ENCODE measurements at regions not wholly inside any gene's neighbourhood (a gene's known extent, or its start where the extent isn't known, plus 50 kb on each side); places are given as distances from the start of the nearest gene placed in this dataset.
A peak's percentile ranks its signal among the peaks of the same experiment; 100 is the strongest.

DNA sequence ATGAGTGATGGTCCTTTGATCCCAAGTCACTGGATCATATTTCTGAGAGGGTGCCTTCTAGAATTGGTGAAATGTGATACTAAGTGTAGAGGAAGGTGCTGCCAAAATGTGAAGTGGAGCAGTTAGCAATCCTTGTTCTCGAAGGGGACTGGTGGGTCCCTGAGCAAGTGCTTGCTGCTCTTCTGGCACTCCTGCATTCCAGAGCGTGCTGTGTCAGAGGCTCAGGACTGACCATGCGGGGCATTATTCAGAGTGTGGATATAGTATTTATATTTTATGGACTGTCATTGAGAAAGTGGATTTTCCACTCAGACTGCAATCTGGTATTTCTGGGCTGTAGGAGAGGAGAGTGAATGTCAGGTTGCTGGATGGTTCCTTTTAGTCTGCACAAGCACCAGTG lies 152.6 kb upstream of the KL start:
- no peak for DNase-seq

DNA sequence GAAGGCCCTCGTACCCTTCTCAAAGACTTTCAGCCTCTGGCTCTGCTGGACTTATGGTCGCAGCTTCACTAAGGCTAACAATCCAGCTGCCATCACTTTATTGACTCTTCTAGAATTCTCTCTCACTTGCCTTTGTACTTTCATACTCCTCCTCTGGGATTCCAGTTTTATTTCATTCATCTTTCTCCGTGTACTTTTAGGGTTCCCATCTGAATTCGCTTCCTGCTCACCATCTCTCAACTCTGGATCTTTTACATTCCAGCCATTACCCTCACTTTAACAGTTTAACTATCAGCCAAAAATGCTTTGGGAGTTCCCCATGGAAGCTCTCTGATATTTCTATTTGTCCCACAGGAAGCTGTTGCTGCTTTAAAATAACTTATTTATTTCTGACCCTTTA lies 149.3 kb upstream of the KL start:
- DNase-seq, result no peak

DNA sequence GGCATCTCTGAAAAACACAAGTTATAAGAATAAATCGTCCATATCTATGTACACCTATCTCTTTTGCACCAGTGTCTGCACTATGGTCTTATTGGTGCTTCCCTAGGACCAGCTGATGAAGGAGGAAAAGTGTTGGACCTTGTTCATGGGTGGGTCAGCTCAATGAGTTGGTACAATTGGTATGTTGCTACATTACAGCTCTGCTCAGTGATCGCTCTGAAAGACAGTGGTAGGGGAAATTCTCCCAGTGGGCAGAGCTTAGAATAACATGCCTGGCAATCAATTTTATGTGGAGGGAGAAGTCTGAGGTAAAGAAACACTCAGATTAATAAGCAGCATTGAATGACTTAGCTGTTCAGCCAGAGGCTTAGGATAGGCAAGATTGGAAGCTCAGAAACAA lies 138.7 kb upstream of the KL start:
- no peak for DNase-seq

DNA sequence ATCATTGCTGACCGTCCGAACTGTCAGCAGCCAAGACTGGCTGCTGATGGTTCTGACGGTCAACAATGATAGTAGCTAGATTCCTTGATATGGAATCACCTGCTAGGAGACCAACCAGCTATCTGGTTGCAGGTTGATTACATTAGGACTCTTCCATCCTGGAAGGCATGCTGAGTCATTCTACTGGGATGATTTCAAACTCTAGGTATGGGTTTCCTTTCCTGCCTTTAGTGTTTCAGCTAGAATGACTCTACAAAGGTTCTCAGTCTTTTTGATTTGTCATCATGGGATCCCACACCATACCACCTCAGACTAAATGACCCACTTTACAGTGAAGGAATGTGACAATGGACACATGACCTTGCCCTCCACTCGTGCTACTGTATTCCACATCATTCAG lies 138.1 kb upstream of the KL start:
- DNase-seq, result no peak

DNA sequence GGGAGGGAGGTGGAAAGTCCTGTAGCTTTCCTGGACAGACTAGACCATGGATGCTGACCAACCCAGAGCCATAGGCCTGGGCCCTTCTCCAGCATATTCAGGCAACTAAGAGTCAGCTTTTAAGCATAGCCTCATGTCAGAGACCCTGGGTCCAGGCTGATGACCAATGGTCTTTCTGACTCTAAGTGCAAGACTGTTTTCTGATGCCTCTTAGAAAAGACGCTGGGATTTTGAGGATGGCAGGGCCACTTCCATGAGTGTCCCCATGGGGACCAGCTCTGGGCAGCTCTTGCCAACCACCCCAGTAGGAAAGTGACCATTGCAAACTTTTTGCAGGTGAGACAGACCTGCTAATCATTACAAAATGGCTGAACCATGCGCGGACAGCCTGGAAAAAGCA lies 135.6 kb upstream of the KL start:
- DNase-seq, result no peak

DNA sequence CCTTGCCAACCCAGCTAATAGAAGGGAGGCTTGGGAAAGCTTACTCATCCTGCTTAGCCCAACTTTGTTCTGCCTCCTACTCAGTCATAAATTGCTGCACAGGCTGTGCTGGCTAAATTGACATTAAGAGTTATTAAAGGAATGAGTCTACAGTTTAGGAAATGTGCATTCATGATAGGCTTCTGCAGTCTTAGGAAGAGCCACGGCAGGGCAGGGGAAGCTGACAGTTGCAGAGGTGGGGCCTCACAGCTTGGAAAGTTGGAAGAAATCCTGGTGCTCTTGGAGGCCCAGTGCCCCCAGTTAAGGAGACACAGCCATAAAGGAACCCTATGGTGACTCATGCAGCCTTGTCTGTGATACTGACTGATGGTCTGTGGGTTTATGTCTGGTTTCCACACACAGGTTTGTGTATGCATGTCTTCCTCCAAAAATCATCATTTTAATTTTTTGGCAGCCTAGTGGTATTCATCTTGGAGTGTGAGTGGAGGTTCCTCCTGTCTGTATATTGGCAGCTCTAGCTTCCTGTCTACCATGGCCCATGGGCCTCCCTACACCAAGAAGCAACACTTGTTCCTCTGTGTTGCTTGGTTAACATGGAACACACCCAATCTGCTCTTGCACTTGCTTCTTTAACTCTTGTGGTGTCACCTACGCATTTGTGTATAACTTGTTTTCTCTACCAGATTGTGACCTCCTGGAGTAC lies 135.0 kb upstream of the KL start:
- DNase-seq, result no peak

DNA sequence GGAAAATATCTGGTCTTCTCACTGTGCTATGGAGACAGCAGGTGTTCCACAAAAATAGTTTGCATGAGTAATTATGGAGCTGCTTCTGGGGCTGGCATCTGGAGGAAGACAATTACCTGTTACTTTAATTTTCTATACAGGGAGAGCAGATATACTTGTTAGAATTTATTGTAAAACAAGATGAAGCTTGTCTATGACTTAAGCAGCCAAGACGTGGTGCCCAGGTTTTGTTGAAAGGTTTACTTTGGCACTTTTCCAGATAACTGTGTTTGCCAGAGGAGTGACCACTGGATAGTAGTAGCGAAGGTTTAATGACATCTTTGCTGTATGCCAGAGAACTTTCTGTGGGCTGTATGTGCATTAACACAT lies 134.5 kb upstream of the KL start:
- DNase-seq, result no peak

DNA sequence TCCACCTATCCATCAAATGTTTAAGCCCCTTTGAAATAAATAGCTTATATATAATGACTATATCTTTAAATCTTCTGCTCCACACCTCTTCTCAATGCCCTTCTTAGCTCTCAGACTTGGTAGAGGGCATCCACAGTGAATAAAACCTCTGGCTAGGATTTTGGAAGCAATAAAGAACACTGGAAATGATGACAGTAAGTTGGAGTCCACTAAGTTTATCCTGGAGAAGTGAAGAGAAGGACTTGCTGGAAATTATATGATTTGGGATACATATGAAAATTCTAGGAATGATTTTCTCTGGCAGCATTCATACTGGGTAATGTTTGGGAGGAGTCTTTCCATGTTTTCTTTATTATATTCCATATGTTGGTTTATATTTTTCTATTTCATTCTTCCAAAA lies 133.5 kb upstream of the KL start:
- no peak for DNase-seq

DNA sequence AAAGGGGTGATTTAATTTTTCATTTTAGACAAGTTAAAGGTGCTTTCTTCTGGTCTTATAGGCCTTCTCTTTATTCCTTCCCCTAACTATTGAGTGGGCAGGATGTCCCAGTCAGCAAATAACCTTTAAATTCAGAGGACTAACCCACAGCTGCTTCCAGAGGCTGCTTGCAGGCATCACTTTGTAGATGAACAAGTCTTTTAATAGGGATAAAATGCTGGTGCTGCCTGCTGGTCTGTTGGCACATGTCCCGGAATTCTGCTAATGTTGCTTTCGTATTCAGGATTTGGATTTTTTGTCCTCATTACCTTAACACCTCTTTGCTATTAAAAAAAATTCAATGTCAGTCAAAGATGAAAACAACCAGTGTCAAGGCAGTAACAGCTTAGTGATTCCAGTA lies 132.7 kb upstream of the KL start:
- no peak for DNase-seq

DNA sequence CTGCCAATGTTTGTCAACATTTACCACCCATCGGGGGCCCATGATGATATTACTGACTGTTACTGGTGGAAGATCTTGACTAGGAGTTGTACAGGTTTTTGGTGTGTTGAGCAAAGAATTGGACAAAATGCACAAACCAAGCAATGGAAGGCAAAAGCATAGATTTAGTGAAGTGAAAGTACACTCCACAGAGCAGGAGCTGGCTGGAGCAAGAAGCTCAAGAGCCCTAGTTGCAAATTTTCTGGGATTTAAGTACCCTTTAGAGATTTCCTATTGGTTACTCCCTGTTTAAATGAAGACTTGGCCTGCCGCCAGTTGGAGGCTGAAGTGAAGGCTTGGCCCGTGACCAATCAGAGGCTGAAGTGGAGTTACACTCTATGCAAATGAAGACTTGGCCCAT lies 128.6 kb upstream of the KL start:
- DNase-seq, result no peak

DNA sequence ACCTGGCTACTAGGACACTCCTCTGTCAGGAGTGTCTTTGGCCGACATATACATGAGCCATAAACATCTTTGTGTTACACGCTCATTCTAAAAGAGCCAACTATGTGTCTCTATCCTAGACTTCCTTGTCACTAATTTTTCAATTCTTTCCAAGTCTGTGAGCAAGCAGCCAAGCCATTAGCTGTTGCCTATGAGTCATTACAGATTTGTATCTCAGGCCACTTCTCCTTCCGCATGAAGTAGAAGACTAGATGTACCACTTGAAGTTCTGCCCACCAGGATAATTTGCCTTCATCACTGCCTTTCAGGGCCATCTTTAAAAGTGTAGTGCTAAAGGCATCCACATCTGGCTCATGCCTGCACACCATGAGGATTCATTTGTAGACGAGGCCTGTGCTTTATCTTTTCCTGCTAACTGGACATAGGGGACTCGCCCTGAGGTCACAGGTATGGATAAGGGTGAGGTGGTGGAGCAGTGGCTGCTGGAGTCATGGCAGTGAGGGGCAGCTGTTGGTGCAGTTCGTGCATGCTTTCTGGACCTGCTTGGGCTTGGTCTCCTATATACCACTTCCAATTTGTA lies 126.1 kb upstream of the KL start:
- no peak for DNase-seq

DNA sequence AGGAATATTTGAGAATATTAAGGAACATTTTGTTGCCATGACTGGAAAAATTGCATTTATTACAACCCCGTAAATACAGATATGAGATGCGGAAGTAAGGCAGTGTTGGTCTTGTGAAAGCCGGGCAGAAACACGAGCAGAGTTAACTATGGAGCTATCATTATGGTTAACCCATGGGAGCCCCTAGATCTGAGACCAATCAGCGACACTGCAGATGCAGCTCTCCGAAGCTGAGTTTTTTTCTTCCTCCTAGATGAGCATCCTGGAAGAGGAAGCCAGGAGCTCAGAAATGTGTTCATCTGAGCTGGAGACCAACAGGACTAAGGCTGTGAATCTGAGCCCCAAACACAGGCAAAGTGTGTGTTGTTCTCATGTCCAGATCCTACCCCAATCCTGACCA lies 123.0 kb upstream of the KL start:
- DNase-seq, result no peak

DNA sequence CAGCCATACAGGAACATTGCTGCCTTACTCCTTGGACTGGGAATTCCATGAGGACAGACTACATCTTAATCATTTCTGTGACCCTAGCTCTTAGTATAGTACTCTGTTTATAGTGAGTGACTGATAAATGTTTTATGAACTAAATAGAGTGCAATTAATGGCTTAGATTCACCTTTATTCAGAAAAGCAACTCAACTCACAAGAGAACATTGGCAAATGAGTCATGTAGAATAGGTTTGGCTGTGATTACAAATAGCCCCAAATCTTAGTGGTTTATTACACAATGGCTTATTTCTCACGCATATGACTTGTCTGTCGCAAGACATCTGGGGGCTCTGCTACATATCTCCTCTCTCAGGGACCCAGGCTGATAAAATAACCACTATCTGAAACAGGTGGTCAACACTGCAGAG lies 121.6 kb upstream of the KL start:
- DNase-seq, result no peak

DNA sequence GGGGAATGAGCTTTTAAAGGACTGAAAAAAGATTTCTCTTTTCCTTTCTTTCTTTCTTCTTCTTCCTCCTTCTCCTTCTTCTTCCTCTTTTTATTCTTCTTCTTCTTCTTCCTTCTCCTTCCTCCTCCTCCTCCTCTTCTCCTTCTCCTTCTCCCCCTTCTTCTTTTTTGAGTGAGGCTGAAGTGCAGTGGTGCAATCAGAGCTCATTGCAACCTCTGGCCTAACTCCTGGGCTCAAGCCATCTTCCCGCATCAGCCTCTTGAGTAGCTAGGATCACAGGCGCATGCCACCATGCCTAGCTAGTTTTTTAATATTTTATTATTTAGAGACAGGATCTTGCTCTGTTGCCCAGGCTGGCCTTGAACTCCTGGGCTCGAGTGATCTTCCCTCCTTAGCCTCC lies 120.9 kb upstream of the KL start:
- no peak for DNase-seq

DNA sequence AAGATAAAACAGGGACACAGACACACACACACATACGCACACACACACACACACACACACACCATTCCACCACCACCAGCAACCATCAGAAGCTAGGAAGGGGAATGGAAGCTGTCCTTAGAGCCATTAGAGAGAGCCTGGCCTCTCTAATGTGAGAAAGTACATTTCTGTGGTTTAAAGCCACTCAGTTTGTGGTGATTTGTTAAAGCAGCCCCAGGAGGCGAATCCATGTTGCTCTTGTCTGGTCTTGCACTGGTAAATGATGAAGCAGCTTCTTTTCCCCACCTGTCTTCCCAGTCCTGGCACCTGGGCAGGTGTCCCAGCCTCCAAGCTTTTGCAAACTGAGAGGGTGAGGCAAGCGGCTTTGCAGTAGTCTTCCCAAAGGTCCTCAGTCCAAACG lies 118.9 kb upstream of the KL start:
- DNase-seq, result no peak

DNA sequence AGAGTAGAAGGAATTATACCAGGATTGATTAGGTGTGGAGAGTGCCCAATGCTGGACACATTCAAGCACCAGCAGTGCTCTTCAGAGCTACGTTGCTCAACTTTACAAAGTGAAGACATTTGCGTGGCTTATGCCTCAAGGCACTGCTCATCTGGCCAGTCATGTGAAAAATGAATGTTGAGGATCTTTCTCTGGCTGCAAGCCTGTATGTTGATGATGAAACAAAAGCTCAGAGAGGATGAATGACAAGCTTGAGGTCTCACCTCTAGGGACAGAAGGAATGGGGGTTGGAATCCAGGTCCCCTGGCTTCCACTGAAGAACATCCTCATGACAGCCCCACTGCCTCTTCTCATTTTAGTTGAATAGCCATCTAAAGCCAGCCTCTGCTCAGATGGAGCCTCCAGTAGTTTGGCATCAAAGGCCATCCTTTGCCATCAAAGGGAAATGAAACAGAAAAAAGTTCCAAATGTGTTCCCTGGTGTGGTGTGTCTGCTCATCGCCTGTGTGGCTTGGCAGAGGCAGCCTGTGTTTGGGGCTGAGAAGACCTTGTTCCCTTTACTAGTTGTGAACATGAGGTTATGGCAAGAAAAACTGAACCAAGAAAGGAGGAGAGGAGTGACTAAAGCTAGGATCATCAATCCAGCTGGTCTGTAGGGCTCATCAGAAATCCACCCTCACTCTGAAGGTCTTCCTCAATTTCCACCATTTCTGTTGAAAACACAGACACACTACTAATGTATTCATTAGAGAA lies 114.0 kb upstream of the KL start:
- no peak for DNase-seq

DNA sequence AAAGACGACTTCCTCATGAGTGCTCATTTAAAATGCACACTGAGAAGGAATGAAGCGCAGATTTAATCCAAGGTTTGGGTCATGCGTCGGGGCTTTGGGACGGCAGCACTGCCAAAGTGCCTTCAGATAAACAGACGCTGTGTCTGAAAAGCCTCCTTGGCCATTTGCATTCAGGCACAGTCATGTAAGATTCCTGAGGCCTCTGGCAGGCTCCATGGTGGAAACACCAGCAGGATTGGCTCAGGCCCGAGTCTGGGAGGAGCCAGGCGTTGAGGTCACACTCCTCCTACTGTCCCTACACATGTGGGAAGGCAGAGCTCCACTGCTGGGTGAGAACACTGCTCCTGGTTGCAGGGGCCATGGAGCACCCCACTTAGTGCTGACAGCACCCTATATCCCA lies 113.3 kb upstream of the KL start:
- DNase-seq, result no peak

DNA sequence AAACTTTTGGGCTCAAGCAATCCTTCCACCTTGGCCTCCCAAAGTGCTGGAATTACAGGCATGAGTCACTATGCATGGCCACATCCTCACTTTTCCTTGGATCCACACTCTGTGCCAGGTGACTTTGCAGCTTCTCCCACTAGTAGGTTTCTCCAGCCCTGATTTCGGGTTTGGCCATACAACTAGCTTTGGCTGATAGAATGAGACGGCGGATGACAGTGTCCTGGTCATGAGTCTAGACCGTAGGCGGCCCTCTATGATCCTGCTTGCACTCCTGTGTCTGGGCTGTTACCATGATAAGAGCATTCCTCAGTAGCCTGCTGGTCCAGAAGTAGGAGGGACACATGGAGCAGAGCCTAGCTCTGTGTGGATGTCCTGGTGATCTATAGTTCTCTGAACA lies 112.5 kb upstream of the KL start:
- no peak for DNase-seq

DNA sequence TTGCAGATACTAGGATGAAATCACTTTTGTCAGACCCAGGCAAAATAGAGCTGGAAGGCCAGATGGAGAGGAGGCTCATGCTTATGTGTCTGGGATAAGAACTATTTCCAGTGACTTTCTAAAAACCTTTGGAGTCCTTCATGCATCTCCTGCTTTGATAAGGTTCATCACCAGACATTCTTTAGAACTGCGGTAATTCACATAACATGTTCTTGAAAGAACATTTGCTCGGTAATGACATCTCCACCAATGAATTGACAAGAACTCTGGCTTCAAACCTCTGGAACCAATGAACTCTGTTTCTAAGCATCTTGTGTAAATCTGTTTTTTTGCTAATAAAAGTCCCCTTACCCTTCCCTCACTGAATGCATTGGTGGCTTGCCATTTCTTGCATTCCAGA lies 112.0 kb upstream of the KL start:
- DNase-seq, result no peak

DNA sequence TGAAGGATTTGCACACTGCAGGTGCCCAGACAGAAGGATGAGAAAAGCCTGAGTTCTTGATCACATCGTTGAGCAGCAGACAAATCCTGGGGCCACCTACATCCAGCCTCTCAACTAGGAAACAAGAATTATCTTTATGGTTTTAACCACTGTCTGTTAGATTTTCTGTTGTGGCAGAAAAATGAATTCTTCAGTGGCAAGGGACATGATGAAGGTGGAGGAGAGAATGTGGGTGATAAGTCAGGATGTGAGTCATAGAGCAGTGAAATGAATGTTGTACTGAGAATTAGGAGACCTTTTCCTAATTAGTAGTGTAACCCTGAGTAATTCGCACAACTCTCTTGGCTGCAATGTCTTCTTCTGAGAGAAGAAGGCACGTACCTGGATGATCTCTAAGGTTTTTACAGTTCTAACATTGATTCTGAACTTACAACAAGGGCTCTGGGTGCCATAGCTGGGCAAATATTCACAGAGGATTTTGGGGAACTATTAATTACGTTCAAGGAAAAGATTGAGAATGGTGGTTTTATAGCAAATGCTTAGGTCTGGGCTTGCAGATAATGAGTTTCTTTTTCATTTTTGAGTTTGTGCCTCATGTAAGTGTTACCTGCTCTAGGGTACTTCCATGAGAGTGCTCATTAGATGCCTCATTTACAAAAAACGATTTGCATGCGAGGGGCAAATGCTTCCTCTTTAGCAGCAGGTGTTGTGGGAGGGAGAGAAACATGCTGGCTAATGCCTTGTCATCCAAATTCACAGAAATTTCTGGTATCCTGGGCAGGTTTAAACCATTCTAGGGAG lies 111.0 kb upstream of the KL start:
- DNase-seq, result no peak

DNA sequence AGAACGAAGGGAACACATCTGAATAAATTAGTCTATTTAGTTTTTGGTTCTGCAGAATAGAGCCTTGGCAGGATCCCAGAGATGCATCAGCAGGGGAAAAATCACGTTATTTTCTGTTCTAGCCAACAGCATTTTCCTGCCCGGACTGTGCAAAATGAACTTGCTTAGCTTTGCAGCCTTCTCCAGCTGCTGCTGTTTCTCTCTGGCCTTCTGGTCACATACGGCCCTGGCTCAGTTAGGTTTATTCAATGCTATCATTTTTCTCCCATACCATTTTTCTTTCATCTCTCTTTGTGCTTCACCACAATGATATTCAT lies 110.4 kb upstream of the KL start:
- DNase-seq, result no peak

DNA sequence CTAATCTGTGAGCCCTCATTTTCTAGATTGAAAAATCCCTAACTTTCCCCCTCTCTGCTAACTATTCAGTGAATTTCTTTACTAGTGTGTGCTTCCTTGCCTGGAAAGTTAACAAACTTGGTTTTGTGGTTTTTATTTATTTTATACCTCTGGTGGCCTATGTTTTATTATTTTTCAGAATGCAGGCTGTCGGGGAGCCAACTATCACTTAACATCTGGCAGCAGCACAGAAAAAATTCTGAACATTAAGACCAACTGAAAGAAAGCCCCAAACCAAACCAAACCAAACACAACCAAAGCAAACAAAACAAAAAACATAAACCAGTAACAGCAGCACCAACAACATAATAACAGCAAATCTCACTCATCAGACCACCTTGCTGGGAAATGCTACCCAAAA lies 109.0 kb upstream of the KL start:
- no peak for DNase-seq

DNA sequence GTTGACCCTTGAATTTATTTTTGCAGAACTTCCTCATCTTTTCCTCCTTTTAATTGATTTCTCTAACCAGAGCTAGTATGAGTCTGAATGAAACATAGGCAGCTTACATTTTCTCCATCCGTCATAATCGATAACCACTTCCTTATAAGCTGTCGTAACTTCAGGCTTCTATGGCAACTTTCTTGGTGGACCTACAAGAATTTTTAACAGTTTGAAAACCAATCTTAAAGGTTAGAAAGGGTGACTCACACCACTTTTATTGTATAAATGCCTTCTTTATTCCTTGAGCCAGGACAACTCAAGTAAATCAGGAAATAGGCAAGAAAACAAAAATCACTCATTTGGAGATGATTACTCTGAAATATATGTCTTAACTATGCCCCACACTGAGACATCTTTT lies 105.7 kb upstream of the KL start:
- DNase-seq, result no peak

DNA sequence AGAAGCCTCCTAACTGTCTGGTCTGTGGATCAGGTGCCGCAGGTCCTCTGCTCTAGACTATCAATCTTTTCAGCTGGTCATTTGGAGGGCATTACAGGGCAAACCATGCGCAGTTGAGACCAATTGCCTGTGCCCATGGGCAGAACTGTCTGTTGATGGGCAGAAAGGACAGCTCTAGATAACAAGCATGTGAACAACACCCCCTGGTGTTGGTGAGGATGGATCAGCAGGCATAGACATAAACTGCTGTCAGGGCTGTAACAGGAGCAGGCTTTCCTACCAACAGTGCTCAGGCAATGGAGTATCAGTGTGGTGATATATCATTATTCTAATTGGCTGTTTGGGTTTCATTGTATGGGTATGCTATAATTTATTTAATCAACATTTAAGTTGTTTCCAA lies 104.7 kb upstream of the KL start:
- peak; percentile 7 for DNase-seq

Measured in NCI-H1436 treated with DMSO at 0.1 percent for 48 hours (cell line).